ENCODE measurements at regions not wholly inside any gene's neighbourhood (a gene's known extent, or its start where the extent isn't known, plus 50 kb on each side); places are given as distances from the start of the nearest gene placed in this dataset.

DNA sequence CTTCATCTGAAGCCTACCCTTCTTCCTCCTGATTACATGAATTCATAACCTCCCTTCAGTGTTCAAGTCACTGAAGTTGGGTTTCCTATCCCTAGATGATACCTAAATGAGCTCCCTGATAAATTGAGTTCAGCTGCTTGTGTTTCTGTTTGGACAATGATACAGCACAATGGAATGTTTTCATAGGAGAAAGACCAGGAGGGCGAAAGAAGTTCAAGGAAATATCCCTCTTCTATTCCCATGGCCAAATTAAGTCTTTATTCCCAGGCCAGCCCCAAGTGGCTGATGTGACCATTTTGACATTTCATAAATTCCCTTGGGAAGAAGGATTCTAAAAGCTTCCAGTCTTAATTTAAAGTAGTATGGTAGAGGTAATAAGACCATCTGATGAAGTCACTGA is 555.8 kb upstream of the CLINT1 start:
- TF ChIP-seq, protein P1, sequence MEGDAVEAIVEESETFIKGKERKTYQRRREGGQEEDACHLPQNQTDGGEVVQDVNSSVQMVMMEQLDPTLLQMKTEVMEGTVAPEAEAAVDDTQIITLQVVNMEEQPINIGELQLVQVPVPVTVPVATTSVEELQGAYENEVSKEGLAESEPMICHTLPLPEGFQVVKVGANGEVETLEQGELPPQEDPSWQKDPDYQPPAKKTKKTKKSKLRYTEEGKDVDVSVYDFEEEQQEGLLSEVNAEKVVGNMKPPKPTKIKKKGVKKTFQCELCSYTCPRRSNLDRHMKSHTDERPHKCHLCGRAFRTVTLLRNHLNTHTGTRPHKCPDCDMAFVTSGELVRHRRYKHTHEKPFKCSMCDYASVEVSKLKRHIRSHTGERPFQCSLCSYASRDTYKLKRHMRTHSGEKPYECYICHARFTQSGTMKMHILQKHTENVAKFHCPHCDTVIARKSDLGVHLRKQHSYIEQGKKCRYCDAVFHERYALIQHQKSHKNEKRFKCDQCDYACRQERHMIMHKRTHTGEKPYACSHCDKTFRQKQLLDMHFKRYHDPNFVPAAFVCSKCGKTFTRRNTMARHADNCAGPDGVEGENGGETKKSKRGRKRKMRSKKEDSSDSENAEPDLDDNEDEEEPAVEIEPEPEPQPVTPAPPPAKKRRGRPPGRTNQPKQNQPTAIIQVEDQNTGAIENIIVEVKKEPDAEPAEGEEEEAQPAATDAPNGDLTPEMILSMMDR (IDR thresholded peaks at IDR 0.05; ENCODE audit: borderline replicate concordance, insufficient read depth, low read depth, low read length) = no peak
- no peak overlapping the region for H3K4me3 ChIP-seq (ENCODE audit: low read depth, low read length)

DNA sequence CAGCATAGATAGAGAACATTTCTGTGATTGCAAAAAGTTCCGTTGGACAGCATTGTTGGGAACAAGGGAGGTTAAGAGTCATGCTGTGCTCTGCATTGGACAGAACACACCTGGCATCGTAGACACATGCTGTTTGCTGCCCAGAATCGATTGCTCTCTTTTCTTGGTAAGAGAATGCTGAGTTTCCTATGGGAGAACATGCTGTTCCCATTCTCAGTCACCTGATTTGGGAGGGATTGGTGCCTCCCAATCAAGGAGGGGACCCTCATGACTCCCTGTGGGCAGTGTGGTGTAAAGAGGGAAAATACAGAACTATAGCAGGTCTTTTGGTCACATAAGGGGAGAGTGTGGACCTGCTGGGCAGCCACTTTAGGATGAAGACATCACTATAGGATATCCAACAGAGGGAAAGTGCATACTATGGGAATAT is 555.4 kb upstream of the CLINT1 start:
- TF ChIP-seq, protein P1 (IDR thresholded peaks at IDR 0.05; ENCODE audit: borderline replicate concordance, insufficient read depth, low read depth, low read length) = no peak
- no peak overlapping the region for H3K4me3 ChIP-seq (ENCODE audit: low read depth, low read length)

DNA sequence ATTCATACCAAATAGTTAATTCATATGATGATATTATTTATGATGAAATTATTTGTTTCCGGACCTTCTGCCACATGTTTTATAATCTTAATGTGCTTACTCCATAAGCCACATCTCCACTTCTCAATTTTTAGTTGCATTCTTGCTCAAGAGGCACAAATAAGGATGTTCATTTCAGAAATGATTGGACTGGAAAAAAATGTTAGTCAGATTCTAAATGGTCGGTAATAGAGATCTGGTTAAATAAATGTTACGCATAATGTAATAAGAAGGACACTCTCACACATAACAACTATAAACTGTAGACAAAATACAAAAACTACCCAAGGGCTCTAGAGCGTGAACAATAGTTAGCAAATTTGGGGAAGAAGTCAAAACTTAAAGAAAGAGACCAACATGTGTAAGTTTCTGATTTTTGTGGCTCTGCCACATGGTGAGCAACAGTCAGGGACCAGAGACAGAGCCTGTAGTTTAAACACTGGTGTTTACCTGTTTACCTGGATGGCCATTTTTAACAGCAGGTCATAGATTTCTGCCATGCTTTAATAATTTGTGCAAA is 554.3 kb upstream of the CLINT1 start:
- TF ChIP-seq, protein P1 (IDR thresholded peaks at IDR 0.05; ENCODE audit: borderline replicate concordance, insufficient read depth, low read depth, low read length) = no peak
- no peak overlapping the region for H3K4me3 ChIP-seq (ENCODE audit: low read depth, low read length)

DNA sequence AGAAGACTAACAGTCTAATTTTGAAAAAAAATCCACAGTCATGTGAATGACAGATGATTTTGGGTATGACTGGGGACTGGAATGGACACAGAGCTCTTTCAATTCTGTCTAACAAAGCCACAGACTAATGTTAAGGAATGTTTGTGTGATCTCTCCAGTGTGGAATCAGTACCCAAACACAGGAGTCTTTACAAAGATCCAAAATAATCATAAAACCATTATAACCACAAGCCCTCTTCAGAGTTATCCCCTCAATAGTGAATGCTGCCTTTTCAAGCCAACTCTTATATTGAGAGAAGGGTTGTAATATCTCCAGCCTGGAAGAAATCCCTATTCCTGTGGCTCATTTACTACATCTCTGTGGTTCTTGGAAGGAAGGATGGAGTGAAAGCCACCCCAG is 552.0 kb upstream of the CLINT1 start:
- no peak overlapping the region for H3K4me3 ChIP-seq (ENCODE audit: low read depth, low read length)
- TF ChIP-seq, protein P1 (IDR thresholded peaks at IDR 0.05; ENCODE audit: borderline replicate concordance, insufficient read depth, low read depth, low read length) = no peak

DNA sequence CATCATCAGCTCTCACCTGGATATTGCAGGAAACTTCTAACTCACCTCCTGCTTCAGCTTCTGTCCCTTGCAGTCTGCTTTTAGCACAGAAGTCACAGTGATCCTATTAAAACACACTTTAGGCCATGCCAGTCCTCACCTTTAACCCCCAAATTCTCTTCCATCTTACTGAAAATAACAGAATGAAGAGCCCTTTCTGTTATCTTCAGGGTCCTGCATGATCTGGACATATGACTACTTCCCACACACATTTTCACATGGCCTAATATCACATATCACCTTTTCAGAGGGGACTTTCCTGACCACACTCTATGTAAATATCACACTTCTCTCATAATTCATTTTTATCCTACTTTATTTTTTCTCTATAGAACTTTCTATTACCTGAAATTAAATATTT is 550.6 kb upstream of the CLINT1 start:
- H3K4me3 ChIP-seq (ENCODE audit: low read depth, low read length) = no peak overlapping the region
- TF ChIP-seq, protein P1 (IDR thresholded peaks at IDR 0.05; ENCODE audit: borderline replicate concordance, insufficient read depth, low read depth, low read length) = no peak

DNA sequence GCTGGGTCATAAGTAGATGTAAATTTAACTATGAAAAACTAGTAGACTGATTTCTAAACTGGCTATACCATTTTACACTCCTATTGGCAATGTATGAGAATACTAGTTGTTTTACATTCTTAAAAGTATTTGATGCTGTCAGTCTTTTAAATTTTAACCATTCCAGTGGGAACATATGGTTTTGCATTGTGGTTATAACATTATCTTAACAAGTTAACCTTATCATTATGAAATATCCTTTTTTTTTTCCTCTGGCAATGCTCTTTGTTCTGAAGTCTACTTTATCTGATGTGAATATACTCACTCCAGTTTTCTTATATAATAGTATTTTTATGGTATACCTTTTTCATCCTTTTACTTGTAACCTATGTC is 548.9 kb upstream of the CLINT1 start:
- TF ChIP-seq, protein P1 (IDR thresholded peaks at IDR 0.05; ENCODE audit: borderline replicate concordance, insufficient read depth, low read depth, low read length) = no peak

DNA sequence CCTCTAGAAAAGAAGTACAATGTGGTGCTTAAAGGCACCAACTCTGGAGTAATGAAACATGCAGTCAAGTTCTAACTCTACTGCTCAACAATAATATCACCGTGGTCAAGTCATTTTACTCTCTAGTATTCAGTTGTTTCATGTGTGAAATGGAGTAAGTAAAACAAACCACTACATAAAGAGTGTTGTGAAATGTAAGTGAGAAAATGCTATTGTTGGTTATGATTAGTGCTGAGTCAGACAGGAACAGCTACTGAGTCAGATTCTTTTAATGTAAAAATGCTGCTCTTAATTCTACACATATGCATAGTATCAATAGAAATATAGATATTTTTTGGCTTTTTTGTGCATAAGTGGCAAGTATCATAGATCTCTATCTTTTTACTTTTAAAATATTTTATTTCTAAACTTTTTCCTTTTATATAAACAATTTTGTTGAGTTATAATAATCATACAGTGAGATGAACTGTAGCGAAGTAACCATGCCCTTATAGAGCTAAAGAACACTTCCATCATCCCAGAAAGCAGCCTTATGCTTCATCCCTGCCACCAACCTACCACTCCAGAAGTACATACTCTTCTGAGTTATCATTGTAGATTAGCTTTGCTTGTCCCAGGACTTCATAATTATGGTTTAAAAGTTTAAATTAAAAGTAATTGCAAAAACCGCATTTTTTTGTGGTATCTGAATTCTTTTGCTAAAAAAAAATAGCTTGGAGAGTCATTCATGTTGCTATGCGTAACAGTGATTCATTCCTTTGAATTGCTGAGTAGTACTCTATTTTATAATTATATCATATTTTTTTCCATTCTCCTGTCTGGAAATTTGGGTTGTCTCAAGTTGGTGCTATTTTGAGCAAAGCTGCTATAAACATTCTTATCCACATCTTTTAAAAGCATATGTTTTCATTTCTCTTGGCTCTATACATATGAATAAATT is 548.2 kb upstream of the CLINT1 start:
- TF ChIP-seq, protein P1 (IDR thresholded peaks at IDR 0.05; ENCODE audit: borderline replicate concordance, insufficient read depth, low read depth, low read length) = no peak
- H3K4me3 ChIP-seq (ENCODE audit: low read depth, low read length) = no peak overlapping the region

More for the DNA sequence above, 548.9 kb upstream of the CLINT1 start:
- H3K4me3 ChIP-seq (ENCODE audit: low read depth, low read length) = no peak overlapping the region
